GM21367 (cell line): ENCODE measurements at regions not wholly inside any gene's neighbourhood (a gene's known extent, or its start where the extent isn't known, plus 50 kb on each side); places are given as distances from the start of the nearest gene placed in this dataset.

Experiments used
- ATAC-seq: cut with Tn5 transposase; IDR thresholded peaks from one replicate; pipeline ENCODE4 v1.9.1; 2021; ENCODE audit not compliant: unreplicated experiment

- no peak for ATAC-seq
These were observed 406.5 kb upstream of the SUCLG2 start for GRCh38 chr3:68060910-68061309.

- no peak for ATAC-seq
These were observed 405.8 kb upstream of the SUCLG2 start for GRCh38 chr3:68060191-68060590.

GRCh38 chr3:68059628-68060152 is 405.3 kb upstream of the SUCLG2 start:
- no peak for ATAC-seq

- ATAC-seq: no peak
These were observed 403.4 kb upstream of the SUCLG2 start for GRCh38 chr3:68057637-68058320.

GRCh38 chr3:68056556-68056955 is 402.1 kb upstream of the SUCLG2 start:
- no peak for ATAC-seq

- no peak for ATAC-seq
These were observed 400.8 kb upstream of the SUCLG2 start for GRCh38 chr3:68055215-68055614.

GRCh38 chr3:68049776-68050175 is 395.4 kb upstream of the SUCLG2 start:
- ATAC-seq: no peak

GRCh38 chr3:68045976-68046375 is 391.6 kb upstream of the SUCLG2 start:
- ATAC-seq: no peak

- no peak for ATAC-seq
These were observed 379.5 kb upstream of the SUCLG2 start for GRCh38 chr3:68033867-68034266.

- no peak for ATAC-seq
These were observed 377.8 kb upstream of the SUCLG2 start for GRCh38 chr3:68032209-68032608.

GRCh38 chr3:68025189-68025588 is 370.8 kb upstream of the SUCLG2 start:
- no peak for ATAC-seq

- no peak for ATAC-seq
These were observed 365.5 kb upstream of the SUCLG2 start for GRCh38 chr3:68019876-68020275.

GRCh38 chr3:68018275-68018674 is 363.9 kb upstream of the SUCLG2 start:
- no peak for ATAC-seq

GRCh38 chr3:68017069-68017468 is 362.7 kb upstream of the SUCLG2 start:
- ATAC-seq: no peak

GRCh38 chr3:68009900-68010299 is 355.5 kb upstream of the SUCLG2 start:
- ATAC-seq: no peak

GRCh38 chr3:68007621-68008226 is 353.3 kb upstream of the SUCLG2 start:
- ATAC-seq: no peak

- no peak for ATAC-seq
These were observed 352.2 kb upstream of the SUCLG2 start for GRCh38 chr3:68006646-68007045.

- no peak for ATAC-seq
These were observed 349.7 kb upstream of the SUCLG2 start for GRCh38 chr3:68004091-68004490.

- no peak for ATAC-seq
These were observed 343.9 kb upstream of the SUCLG2 start for GRCh38 chr3:67998281-67998680.

GRCh38 chr3:67995206-67995605 is 340.8 kb upstream of the SUCLG2 start:
- ATAC-seq: no peak

GRCh38 chr3:67986706-67987105 is 332.3 kb upstream of the SUCLG2 start:
- ATAC-seq: no peak

GRCh38 chr3:67983166-67983565 is 328.8 kb upstream of the SUCLG2 start:
- no peak for ATAC-seq

- ATAC-seq: no peak
These were observed 326.7 kb upstream of the SUCLG2 start for GRCh38 chr3:67981077-67981476.
